ENCODE measurements at regions not wholly inside any gene's neighbourhood (a gene's known extent, or its start where the extent isn't known, plus 50 kb on each side); places are given as distances from the start of the nearest gene placed in this dataset.

DNA sequence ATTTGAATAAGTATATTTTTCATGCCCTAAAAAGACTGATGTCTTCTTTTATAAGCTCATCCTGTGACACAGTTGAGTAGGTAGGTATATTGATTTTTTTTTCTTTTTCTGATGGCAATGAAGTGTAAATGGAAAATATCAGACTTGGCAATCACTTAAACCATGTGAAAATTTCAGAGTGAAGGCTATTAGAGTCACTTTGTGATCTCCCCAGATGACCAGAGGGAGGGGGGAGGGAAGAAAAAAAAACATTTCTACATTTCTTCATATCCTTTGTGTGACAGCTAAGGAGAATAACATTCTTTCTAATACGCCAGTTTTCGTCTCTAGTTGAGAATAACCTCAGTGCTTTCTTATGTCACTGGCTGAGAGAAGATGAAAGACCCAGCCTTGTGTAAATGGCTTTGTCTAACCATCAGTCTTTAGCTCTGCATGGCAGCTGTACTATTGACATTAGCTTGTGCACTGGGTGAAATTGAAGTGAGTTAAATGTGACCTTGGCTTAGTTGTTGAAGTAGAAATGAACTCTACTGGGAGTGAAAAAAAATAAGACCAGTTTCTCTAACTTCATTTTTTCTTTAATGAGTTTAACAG lies 332.1 kb upstream of the DACH1 start:
- no peak for DNase-seq
- TF ChIP-seq, protein P1, sequence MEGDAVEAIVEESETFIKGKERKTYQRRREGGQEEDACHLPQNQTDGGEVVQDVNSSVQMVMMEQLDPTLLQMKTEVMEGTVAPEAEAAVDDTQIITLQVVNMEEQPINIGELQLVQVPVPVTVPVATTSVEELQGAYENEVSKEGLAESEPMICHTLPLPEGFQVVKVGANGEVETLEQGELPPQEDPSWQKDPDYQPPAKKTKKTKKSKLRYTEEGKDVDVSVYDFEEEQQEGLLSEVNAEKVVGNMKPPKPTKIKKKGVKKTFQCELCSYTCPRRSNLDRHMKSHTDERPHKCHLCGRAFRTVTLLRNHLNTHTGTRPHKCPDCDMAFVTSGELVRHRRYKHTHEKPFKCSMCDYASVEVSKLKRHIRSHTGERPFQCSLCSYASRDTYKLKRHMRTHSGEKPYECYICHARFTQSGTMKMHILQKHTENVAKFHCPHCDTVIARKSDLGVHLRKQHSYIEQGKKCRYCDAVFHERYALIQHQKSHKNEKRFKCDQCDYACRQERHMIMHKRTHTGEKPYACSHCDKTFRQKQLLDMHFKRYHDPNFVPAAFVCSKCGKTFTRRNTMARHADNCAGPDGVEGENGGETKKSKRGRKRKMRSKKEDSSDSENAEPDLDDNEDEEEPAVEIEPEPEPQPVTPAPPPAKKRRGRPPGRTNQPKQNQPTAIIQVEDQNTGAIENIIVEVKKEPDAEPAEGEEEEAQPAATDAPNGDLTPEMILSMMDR (IDR thresholded peaks at IDR 0.05), result no peak
- H3K27me3 ChIP-seq, result no peaks in the 10 kb centered on the region
- intact Hi-C loops (cut with DNase I), result no loop called here
- no peak overlapping the region for H3K27ac ChIP-seq
- H3K4me1 ChIP-seq, result peaks cover 0 to 12% (median 4%) of the 10 kb centered on the region in 4 donors
- H3K9me3 ChIP-seq, result no peaks in the 10 kb centered on the region
- 88 to 91% methylated on average over 2 of the region's 2 CpGs for WGBS, 2 donors
- H3K36me3 ChIP-seq, result no peaks in the 10 kb centered on the region
- H3K4me3 ChIP-seq, result no peak overlapping the region

DNA sequence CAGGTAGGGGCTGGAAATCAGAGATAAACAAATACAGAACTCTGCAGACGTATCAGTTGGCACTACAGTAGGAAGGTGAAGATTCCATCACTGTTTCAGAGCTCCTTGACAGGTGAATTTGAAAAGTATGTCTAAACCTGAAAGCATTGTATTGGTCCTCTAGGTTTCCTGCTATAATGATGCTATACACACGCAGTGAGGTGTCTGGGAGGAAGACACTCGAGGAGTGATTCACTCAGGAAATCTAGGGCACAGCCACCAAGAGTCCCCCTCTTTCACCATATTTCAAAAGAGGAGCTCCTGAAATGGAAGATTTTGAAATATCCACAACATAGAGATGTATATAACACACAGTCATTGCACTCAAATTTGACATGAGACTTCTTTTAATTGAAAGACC lies 331.0 kb upstream of the DACH1 start:
- TF ChIP-seq POLR2A (IDR thresholded peaks at IDR 0.05), result no peak
- TF ChIP-seq, protein P1 (IDR thresholded peaks at IDR 0.05), result no peak
- no peak for TF ChIP-seq POLR2AphosphoS5 (IDR thresholded peaks at IDR 0.05)
- TF ChIP-seq EP300 (IDR thresholded peaks at IDR 0.05), result no peak
- WGBS, 2 donors, result 79 to 82% methylated on average over 3 of the region's 3 CpGs
- Histone ChIP-seq H3K27ac (no peak overlapping the region), H3K4me3 (no peak overlapping the region), H3K9me3 (no peaks in the 10 kb centered on the region), H3K27me3 (no peaks in the 10 kb centered on the region), H3K4me1 (peaks cover 0 to 12% (median 4%) of the 10 kb centered on the region in 4 donors), H3K36me3 (no peaks in the 10 kb centered on the region)
- DNase-seq, result no peak
- intact Hi-C loops (cut with DNase I), result no loop called here

DNA sequence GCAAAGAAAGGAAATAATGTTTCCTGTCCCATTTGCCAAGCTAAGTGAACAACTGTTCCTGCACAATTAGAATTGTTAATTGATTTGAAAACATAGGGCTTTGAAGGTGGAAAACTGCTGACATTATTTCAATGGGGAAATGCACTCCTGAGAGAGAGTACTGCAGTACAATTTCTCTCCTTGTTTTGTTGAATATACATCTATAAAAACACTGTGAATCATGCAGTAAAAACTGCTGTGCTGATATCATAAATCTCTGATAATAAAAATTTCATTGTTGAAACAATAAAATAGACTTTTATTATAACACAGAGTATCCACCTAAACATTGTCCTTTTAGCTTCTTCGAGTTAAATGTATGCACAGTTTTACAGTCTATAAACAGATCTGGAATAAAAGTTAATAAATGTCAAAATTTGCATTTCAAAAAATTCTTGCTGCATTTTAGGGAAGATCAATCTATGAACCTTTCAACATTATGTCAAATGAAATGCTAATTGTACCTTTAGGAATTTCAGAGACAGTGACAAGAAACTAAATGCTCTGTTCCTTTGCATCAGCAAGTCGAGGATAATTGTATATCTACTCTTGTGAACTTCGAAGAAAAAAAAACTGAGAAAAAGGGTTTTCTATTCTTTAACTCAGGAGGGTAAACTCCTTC lies 328.2 kb upstream of the DACH1 start:
- no peak overlapping the region for H3K27ac ChIP-seq
- no peaks in the 10 kb centered on the region for H3K36me3 ChIP-seq
- 17 to 57% methylated on average over 3 of the region's 3 CpGs for WGBS, 2 donors
- H3K4me3 ChIP-seq, result no peak overlapping the region
- TF ChIP-seq EP300 (IDR thresholded peaks at IDR 0.05) (no peak), POLR2AphosphoS5 (IDR thresholded peaks at IDR 0.05) (no peak), POLR2A (IDR thresholded peaks at IDR 0.05) (no peak)
- TF ChIP-seq, protein P1 (IDR thresholded peaks at IDR 0.05), result no peak
- intact Hi-C loops (cut with DNase I), result no loop called here
- peaks cover 0 to 12% (median 4%) of the 10 kb centered on the region in 4 donors for H3K4me1 ChIP-seq
- DNase-seq, result no peak
- H3K9me3 ChIP-seq, result no peaks in the 10 kb centered on the region
- H3K27me3 ChIP-seq, result no peaks in the 10 kb centered on the region

DNA sequence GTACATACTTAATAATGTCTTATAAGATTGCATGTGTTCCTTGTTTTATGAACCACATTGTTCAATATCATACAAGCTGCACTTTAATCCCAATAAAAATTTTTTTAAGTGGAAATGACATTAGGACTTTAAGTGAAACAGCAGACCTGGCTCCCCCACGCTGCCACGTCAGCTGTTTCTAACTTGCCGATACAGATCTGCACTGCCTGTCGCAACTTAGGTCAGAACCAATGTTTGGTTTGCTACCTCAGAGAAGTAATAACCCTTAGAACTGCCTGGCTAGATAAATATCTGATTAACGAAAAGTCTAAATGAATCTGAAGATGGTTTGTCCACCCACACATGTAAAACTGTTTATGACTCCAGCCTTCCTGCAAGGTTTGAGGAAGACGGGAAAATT lies 327.5 kb upstream of the DACH1 start:
- Histone ChIP-seq H3K4me1 (peaks cover 0 to 12% (median 4%) of the 10 kb centered on the region in 4 donors), H3K27ac (no peak overlapping the region), H3K36me3 (no peaks in the 10 kb centered on the region), H3K9me3 (no peaks in the 10 kb centered on the region), H3K27me3 (no peaks in the 10 kb centered on the region), H3K4me3 (no peak overlapping the region)
- 15 to 64% methylated on average over 6 of the region's 6 CpGs for WGBS, 2 donors
- intact Hi-C loops (cut with DNase I), result no loop called here
- TF ChIP-seq, protein P1 (IDR thresholded peaks at IDR 0.05), result no peak
- TF ChIP-seq EP300 (IDR thresholded peaks at IDR 0.05) (no peak), POLR2A (IDR thresholded peaks at IDR 0.05) (no peak)
- no peak for DNase-seq

Measured in sigmoid colon (tissue), 6 donors.